ENCODE measurements at regions not wholly inside any gene's neighbourhood (a gene's known extent, or its start where the extent isn't known, plus 50 kb on each side); places are given as distances from the start of the nearest gene placed in this dataset.
"Not testable (repeated sequence)": the region's sequence is repeated elsewhere in the genome, so short reads cannot be mapped to it uniquely, and the experiment has no call there.

DNA sequence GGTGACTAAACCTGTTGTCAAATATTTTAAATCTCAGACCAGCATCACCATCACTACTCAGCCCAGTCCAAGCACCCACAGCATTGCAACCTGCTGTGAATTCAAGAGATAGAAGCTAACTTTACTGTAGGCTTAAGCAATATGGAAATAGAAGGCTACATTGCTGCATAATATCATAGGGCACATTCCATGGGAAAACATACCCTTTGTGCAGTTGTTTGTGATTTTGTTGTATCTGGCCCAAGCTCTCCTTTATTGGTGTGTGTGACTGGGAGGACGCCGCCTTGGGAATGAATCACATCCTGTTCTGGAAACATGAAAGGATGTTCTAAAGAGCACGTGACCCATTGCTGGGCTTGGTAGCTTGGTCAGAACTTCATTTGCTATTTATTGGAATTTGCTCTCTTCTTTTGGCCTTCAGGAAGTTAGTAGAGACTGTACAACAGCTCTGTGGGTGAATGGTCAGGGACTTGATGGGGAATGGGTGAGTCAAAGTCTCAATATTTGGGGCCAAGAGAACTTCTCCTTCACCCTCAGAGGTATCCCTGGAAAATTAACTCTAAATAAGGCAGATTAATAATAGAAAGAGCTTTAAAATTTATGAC is 106.8 kb upstream of the SERPINE2 start:
- DNase-seq, result no peak

DNA sequence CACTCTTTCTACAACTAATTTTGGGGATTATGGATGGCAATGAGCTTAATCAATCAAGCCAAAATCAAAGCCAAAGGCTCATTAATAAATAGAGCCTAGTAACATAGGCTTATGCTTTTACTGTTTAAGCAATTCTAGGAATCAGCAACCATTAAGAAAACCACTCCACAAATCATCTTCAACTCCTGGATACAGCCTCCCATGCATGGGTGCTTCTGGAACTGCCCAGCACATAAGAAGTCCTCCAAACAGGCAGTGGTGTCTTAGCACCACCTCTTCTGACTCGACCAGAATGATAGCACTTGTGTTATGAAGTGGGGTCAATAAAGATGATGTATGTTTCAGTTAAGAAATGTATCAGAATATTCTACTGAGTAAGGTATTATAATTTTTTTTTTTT is 104.4 kb upstream of the SERPINE2 start:
- DNase-seq, result no peak

DNA sequence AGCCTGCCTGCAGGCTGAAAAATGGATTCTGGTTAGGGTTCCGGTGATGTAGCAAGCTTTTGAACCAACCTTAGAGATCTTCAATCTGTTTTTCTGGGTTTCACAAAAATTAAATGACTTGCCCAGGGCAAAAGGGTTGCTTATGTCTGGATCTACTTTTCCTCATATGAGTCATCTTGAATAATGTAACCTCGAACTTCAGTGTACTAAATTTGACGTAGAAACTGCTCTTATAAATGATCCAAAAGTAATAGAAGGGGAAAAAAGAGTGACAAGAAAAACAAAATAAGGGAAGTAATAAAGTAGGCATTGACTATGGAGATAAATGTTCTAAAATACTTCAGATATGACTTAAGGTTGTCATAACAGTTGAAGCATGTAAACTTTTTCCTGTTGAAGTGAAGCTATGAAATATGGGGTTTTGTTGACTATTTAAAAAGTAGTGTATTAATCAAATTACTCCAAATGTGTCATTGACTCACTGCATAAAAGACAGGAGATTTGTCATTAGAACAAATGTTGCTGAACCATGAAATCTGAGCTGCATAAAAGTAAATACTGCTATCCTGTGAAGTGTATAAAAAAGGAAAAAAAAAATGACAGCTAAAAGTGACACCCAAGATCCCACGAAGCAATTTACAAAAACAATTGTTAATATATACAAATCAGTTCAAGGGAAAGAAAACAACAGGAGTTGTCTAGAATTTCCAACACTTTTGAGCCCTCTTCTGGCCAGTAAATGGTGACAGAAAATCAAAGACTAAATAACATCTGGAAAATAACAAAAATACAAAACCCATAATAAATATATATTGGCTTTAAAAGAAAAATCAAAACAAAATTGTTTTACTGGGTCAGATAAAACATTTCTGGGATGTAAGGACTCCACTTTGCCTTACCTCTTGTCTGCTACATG is 103.6 kb upstream of the SERPINE2 start:
- DNase-seq, result no peak

DNA sequence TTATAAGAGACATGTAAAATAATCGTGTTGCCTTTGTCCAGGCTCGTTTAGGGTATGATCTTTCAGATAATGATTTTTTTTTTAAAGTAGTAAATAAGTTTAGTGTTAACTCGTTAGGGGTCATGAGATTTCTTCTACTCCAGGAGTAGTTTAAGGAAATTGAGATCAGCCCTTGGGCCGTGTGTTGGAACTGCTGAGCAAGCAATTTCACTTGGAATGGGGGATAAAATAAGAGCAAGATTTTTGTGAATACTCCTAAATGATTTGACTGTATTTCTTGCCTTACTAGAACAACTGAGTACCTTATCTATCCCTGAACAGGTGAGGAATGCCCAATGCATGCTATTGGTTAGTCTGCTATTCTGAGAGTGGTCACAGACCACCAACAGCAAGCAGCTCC is 102.2 kb upstream of the SERPINE2 start:
- DNase-seq, result no peak

DNA sequence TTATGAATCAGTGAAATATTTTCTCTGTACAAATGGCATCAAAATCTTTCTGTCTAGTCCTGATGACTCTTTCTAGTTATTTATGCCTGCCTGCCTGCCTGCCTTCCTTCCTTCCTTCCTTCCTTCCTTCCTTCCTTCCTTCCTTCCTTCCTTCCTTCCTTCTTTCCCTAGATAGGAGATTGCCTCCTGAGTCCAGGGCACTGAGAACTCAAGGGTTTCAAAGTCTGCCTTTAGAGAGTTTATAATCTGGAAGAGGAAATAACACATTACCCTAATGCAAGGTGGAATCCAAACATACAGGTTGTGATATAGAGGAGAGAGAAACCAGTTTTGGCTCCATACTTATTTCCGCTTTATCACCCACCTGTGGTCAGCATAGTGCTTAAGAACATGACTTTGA is 98.1 kb upstream of the SERPINE2 start:
- DNase-seq, result no peak

DNA sequence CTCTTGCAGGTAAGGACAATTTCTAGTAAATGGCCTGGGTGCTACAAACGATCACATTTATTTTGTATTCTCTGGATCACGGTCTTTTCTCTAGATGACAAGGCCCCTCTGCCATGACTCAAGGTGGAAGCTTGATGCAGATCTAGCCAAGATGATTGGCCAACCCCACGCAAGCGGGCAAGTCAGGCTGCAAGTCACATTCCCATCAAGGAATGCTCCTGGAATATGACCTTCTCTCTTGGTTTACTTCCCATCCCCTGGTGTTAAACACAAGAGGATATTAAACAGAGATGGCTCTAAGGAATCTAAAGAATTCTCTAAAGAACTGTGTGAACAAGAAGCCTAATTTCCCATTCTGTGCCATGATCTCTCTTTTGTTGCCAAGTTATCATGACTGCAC is 97.3 kb upstream of the SERPINE2 start:
- no peak for DNase-seq

DNA sequence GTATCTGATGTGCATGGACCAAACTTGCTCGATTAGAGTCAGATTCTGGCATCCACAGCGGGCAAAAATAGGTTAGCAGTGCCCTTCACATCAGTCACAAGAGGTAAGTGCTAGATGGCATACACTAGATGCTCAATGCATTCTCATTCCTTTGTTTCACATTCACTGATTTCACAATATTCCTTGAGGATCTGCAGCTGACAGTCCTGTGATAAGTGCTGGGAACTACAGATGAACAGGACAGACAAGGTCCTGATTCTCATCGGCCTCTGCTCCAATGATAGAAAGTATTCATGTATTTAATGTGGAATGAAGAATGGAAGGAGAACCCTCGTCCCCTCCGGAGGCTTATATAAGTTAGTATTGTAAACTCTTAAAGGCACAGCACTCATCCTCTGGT is 96.8 kb upstream of the SERPINE2 start:
- DNase-seq, result no peak

DNA sequence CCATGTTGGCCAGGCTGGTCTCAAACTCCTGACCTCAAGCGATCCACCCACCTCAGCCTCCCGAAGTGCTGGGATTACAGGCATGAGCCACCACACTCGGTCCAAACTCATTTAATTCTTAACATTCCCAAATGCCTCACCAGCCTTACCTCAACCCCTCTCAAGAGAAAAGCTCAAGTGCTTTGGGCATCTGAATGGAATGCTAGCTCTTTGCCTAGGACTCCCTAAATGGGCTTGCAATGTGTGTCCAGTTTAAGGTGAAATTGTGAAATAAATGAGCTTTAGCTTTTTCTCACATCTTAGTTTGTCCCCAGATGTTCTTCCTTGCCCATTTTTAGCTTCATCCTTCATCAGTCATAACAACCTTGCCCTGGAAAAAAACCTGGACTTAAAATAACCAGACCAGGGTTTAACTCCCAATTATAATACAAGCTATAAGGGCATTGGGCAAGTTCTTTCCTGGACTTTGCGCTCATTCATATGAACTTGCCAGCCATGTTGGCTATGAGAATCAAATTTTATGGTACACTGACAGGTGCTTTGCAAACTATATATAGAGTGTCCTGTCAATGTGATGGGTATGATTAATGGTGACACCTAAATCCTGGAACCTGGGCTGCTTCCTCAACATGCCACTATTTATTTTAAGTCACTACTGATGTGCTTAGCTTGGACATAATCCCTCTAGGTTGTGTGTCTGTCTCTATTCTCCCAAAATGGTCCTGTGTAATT is 95.1 kb upstream of the SERPINE2 start:
- DNase-seq, result no peak

DNA sequence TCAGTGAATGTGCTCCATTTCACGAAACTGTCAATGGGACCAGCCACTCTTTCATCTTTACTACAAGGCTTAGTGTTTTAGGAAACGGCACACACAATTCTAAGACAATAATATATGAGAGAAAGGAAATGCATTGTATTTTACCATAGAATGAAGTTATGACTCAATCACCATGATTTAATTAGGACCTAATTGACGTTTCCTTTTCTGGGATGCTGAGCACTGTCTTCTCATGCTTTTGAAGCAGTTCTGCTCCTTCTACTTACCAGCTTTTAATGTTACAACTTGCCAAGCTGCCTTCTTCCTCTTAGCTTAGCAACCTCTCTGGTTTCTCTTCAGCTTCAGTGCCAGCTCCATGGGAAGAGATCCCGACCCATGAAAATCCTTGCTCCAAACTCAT is 94.3 kb upstream of the SERPINE2 start:
- no peak for DNase-seq

DNA sequence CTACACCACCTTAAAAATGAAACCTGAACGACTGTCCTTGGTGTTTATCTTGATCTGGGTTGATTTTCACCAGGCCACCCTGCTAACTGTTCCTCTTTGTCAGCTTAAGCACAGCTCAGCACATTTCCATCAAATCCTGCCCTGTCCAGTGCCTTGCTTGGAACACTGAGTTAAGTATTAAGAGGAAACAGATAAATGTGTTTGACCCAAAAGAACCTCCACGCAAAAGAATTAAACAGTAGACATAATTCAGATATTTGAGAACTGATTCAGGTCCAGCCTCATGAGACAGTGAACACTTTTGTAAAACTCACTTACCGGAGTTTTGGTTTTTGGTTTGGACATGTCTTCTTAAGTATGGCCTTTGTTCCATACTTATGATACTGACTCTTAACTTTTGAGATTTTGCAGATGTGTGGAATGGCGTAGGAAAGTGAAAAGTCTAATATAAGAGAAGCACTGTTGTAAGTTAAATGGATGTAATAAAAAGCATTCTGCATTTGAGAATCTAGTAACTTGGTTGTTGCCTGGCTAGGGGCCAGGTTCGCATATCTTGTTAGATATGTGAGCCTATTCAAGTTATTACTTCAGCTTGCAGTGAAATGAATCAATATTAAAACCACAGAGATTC is 88.9 kb upstream of the SERPINE2 start:
- no peak for DNase-seq

DNA sequence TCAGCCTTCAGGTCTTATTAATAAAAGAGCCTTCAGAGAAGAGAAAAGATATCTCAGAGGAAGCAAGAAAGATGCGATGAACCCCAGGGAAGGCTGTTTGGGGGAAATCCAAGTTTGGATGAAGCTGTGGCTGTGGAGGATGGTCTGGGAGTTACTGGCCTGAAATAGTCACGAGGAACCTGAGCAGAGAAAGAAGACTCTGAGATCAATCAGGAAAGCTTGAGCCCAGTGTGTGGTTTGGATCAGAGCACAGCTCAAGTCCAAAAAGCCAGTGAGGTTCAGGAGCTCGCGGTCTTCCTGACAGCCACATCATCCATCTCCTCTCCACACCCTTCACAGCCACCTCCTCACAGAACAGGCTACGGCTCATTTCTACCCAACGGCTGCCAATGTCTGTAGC is 87.4 kb upstream of the SERPINE2 start:
- DNase-seq, result no peak

DNA sequence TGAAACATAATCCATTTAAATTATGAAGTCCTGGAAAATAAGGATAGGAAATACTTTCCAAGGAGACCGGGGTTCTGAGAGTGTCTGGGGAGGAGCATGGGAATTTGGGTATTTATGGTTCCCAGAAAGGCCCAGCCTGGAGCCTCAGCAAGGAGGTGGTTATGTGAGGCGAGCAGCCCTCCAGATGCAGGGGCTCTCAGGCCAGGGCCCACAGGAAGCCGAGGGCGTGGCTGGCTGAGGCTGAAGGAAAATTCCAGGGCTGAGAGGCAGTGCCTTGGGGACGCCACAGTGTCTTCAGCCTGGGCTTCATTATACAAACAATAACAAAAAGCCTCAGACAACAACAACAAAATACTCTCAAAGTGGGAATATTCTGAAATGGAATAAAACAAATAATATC is 86.9 kb upstream of the SERPINE2 start:
- no peak for DNase-seq

DNA sequence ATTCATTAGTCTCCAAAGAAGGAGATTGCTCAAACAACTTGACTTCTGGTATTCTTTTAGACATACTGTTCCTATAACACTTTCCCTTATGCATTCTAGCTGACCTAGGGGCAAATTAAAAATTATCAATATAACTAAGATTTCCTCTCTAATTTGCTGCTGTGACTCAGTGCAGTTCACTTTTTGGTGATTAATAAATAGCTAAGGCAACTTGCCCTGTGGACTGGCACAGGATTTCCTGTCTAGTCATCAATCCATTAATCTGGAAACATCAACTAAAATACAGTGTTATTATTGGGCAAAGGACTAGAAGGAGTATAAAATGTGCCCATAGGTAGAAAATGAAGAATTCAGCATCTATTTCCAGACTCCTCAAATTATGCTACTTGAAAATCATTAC is 83.5 kb upstream of the SERPINE2 start:
- no peak for DNase-seq

DNA sequence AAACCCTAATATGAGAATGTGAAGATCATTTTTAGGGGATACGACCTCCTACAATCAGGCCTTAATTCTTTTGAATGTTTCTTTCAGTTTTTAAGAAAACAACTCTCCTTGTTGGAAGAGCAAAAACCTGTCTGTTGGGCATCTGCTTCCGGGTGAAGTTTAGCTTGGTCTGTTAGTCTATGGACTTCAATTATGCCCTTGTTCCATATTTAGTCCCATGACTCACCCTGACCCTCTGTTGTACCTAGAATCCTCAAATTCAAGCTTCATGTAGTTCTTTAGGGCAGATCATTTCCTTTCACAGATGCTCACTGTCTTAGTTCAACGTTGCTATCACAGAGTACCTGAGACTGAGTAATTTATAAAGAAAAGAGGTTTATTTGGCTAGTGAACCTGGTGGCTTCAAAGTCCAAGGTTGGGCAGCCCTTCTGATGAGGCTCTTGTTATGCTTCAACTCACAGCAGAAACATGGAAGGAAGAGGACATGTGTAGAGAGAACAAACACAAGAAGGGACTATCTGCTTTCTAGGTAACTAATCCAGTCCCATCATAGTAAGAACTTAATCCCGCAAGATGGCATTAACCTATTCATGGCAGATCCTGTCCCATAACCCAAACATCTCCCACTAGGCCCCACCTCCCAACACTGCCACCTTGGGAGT is 82.5 kb upstream of the SERPINE2 start:
- no peak for DNase-seq

DNA sequence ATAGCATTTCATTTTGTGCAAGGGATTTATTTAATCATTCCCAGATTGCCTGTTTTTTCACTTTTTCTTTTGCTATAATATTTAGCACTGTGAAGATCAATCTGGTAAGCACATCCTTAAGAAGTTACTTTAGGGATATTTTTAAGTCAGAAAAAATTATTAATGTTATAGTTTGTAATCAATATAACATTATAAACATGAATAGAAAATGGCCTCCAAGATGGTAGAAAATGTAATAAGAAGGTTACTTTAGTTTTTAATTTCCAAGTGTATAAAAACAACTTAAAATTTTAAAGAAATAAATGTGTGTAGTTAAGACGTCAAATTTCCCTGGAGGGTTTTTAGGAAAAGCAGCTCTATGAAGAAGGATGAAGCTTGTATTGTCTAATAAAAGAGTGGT is 81.9 kb upstream of the SERPINE2 start:
- no peak for DNase-seq

DNA sequence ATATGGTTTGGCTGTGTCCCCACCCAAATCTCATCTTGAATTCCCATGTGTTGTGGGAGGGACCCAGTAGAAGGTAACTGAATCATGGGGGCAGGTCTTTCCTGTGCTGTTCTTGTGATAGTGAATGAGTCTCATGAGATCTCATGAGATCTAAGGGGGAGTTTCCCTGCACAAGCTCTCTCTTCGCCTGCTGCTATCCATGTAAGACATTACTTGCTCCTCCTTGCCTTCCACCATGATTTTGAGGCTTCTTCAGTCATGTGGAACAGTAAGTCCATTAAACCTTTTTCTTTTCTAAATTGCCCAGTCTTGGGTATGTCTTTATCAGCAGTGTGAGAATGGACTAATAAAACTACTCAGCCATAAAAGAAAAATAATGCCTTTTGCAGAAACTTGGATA is 80.8 kb upstream of the SERPINE2 start:
- not testable (repeated sequence) for DNase-seq

DNA sequence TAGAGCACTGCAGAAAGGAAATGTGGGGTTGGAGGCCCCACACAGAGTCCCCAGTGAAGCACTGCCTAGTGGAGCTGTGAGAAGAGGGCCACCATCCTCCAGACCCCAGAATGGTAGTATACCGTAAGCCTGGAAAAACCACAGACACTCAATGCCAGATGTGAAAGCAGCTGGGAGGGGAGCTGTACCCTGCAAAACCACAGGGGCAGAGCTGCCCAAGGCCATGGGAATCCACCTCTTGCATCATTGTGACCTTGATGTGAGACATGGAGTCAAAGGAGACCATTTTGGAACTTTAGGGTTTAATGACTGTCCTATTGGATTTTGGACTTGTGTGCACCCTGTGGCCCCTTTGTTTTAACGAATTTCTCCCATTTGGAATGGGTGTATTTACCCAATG is 75.3 kb upstream of the SERPINE2 start:
- DNase-seq, result no peak

DNA sequence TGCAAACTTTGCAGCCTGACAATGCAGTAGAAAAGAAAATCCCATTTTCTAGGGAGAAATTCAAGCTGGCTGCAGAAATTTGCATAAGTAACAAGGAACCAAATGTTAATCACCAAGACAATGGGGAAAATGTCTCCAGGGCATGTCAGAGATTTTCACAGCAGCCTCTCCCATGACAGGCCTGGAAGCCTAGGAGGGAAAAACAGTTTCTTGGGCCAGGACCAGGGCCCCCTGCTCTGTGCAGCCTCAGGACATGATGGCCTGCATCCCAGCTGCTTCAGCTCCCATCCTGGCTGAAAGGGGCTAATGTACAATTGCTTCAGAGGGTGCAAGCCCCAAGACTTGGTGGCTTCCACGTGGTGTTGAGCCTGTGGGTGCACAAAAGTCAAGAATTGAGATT is 74.8 kb upstream of the SERPINE2 start:
- DNase-seq, result not testable (repeated sequence)

DNA sequence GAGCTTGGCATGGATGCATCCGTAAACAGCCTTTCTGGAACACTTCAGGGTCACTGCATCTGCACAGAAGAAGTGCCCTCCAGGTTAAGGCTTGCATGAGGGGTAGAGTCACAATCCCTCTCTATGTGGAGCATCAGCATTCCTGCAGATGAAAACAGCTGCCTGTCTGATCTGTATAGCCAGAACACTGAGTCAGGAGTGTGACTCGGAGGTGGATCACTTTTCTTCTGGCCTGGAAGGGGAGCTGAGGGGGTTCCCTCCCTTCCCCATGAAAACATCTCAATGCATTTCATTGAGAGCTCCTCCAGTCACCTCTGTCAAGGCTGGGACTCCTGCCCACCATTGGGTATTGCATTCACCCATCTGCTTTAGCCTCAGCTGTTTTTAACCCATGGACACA is 72.5 kb upstream of the SERPINE2 start:
- no peak for DNase-seq

DNA sequence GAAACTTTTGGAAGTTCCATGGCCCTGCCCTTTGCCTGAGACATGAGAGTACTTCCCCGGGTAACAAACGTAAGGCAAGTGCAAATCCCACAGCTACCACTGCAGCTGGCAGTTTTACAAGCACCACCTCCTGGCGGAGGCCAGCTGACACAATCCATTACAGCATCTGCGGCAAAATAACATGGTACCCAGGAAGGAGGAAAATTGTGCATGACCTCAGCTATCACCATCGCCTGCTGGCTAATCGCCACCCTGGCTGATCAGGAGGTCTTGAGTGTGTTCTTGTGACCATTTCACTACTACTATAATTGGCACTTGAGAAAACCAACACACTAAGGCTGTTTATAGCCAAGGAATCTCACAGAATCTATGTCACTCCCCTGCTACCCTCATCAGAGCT is 71.7 kb upstream of the SERPINE2 start:
- no peak for DNase-seq

DNA sequence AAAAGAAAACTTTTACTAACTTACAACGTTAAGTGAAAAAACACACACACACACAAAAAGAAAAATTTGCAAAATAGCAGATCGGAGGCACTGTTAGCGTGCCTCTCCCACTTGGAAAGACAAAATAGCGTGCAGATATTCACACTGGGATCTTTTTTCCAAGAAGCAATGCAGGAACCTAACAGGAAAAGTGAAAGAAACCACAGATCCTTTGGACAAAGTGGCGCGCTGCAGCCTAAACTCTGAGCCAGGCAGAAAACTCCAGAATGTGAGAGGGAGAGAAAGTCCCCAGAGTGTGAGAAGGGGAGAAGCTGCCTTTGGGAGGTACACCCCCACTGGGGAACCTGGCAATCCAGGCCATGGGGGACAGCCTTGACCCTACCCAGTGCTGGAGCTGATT is 70.7 kb upstream of the SERPINE2 start:
- DNase-seq, result no peak

DNA sequence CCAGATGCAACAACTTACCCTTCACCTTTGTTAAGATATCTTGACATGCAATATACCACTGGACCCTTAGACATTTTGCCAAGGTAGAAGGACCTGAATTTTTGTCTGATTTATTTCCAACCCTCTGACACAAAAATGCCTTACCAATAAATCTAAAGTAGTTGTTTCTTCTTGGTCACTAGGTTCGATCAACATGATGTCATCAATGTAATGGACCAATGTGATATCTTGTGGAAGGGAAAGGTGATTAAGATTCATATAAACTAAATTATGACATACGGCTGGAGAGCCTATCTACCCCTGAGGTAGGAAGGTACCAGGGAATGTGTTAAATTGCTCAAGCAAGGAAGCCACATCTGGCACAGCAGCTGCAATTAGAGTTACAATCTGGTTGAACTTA is 67.7 kb upstream of the SERPINE2 start:
- no peak for DNase-seq
